ENCODE measurements at regions not wholly inside any gene's neighbourhood (a gene's known extent, or its start where the extent isn't known, plus 50 kb on each side); places are given as distances from the start of the nearest gene placed in this dataset.

- intact Hi-C loops (cut with micrococcal nuclease; ENCODE audit: unreplicated experiment) (no loop called here), in situ Hi-C loops (cut with HindIII; ENCODE audit: low pct_unique_long_range_greater_than_20kb, low sequenced_read_pairs) (no loop called here)
- POLR2A ChIA-PET, result no interaction called here
- H3K36me3 ChIP-seq (ENCODE audit: control insufficient read depth, insufficient read depth, low read length), result no peaks in the 10 kb centered on the region
- ATAC-seq (no peak), DNase-seq (ENCODE audit: low read depth, low spot score) (no peak)
- no peak overlapping the region for H3K4me3 ChIP-seq (ENCODE audit: low read depth in 2 of 2, low read length in 2 of 2)
- H3K9me3 ChIP-seq (ENCODE audit: control insufficient read depth, insufficient read depth, low read depth, low read length), result no peaks in the 10 kb centered on the region
- no peak for TF ChIP-seq TCF7L2 (IDR thresholded peaks at IDR 0.05; ENCODE audit: low read depth, low read length)
- no peak for TF ChIP-seq SIN3A (IDR thresholded peaks at IDR 0.05; ENCODE audit: borderline replicate concordance, insufficient read depth, low read depth, low read length)
- TF ChIP-seq CTCF (IDR thresholded peaks at IDR 0.05), result no peak
- no peak for TF ChIP-seq REST (IDR thresholded peaks at IDR 0.05; ENCODE audit: insufficient read depth in 1 of 2, low read depth in 2 of 2, low read length in 1 of 2)
- no peak for TF ChIP-seq POLR2AphosphoS5 (IDR thresholded peaks at IDR 0.05; ENCODE audit: low read depth, low read length)
- H3K27me3 ChIP-seq (ENCODE audit: control insufficient read depth, insufficient read depth, low read length), result no peaks in the 10 kb centered on the region
- H3K27ac ChIP-seq (ENCODE audit: low read length), result no peak overlapping the region
- no peaks in the 10 kb centered on the region for H3K4me1 ChIP-seq (ENCODE audit: control insufficient read depth, insufficient read depth, low read length)
- BruUV-seq (replicated peaks), result no TSS peak
- CTCF ChIA-PET, result no interaction called here
Measured at GRCh38 chr4:144338834-144339233, 198.3 kb upstream of the GYPA start.

- H3K27me3 ChIP-seq (ENCODE audit: control insufficient read depth, insufficient read depth, low read length), result no peaks in the 10 kb centered on the region
- H3K9me3 ChIP-seq (ENCODE audit: control insufficient read depth, insufficient read depth, low read depth, low read length), result no peaks in the 10 kb centered on the region
- ChIA-PET CTCF (no interaction called here), POLR2A (no interaction called here)
- in situ Hi-C loops (cut with HindIII; ENCODE audit: low pct_unique_long_range_greater_than_20kb, low sequenced_read_pairs) (no loop called here), intact Hi-C loops (cut with micrococcal nuclease; ENCODE audit: unreplicated experiment) (no loop called here)
- H3K4me1 ChIP-seq (ENCODE audit: control insufficient read depth, insufficient read depth, low read length), result no peaks in the 10 kb centered on the region
- TF ChIP-seq SIN3A (IDR thresholded peaks at IDR 0.05; ENCODE audit: borderline replicate concordance, insufficient read depth, low read depth, low read length) (no peak), TCF7L2 (IDR thresholded peaks at IDR 0.05; ENCODE audit: low read depth, low read length) (no peak), POLR2AphosphoS5 (IDR thresholded peaks at IDR 0.05; ENCODE audit: low read depth, low read length) (no peak), CTCF (IDR thresholded peaks at IDR 0.05) (no peak), REST (IDR thresholded peaks at IDR 0.05; ENCODE audit: insufficient read depth in 1 of 2, low read depth in 2 of 2, low read length in 1 of 2) (no peak)
- no peak overlapping the region for H3K27ac ChIP-seq (ENCODE audit: low read length)
- DNase-seq (ENCODE audit: low read depth, low spot score) (no peak), ATAC-seq (no peak)
- H3K4me3 ChIP-seq (ENCODE audit: low read depth in 2 of 2, low read length in 2 of 2), result no peak overlapping the region
- BruUV-seq (replicated peaks), result no TSS peak
- no peaks in the 10 kb centered on the region for H3K36me3 ChIP-seq (ENCODE audit: control insufficient read depth, insufficient read depth, low read length)
Measured at GRCh38 chr4:144340931-144341330, 200.4 kb upstream of the GYPA start.
